ENCODE measurements at regions not wholly inside any gene's neighbourhood (a gene's known extent, or its start where the extent isn't known, plus 50 kb on each side); places are given as distances from the start of the nearest gene placed in this dataset.

DNA sequence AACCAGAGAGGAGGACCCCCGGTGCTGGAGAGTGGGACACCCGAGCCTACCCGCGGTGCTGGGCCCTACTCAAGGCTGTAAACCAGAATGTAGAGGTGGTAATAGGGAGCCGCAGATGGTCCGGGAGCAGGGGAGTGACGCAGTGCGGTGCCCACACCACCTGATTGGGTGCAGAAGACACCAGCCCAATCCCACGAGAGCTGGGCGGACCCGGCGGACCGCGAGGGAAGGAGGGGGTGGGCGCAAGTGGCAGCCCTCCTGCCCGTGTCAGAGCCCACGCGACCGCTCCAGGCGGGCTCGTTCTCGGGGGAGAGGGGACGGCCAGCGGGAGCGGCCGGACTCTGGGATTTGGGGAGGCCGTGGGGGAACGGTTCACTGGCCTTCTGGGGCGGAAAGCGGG lies 71.2 kb downstream of the C9orf50 start:
- Histone ChIP-seq H3K9me2 (no peaks in the 10 kb centered on the region), H3F3A (replicated peaks; ENCODE audit: insufficient read depth) (peaks cover 7% of the 10 kb centered on the region), H3K4me3 (ENCODE audit: low read depth in 2 of 2, low read length in 1 of 2) (peak overlapping the region in 1 of 2 experiments; percentile 42; a peak in 2 of 4 replicates), H4K20me1 (ENCODE audit: insufficient read depth) (no peaks in the 10 kb centered on the region), H3K9me3 (no peaks in the 10 kb centered on the region), H3K4me1 (ENCODE audit: control insufficient read depth in 1 of 2, insufficient read depth in 2 of 2, low read depth in 1 of 2, low read length in 1 of 2) (peaks cover 3 to 9% of the 10 kb centered on the region in 2 experiments; a peak in 1 of 4 replicates), H2AFZ (ENCODE audit: low read depth) (peak overlapping the region; percentile 92; the same call in 1 of the 2 replicates), H3K27me3 (ENCODE audit: insufficient read depth) (no peaks in the 10 kb centered on the region), H3K36me3 (replicated peaks in 1 of 2; ENCODE audit: control insufficient read depth in 1 of 2, insufficient read depth in 2 of 2, low read length in 1 of 2) (no peaks in the 10 kb centered on the region), H3K9ac (peak overlapping the region; percentile 71; the same call in 1 of the 2 replicates), H3K79me2 (ENCODE audit: insufficient read depth) (no peaks in the 10 kb centered on the region), H3K4me2 (peak overlapping the region; percentile 83), H3K27ac (ENCODE audit: low read depth in 2 of 2, low read length in 1 of 2) (peak overlapping the region in 1 of 2 experiments; percentile 74; a peak in 1 of 4 replicates)
- 64% methylated on average over 16 of the region's 30 CpGs for WGBS (ENCODE audit: low lambda C conversion rate)
- TF ChIP-seq, protein P1, sequence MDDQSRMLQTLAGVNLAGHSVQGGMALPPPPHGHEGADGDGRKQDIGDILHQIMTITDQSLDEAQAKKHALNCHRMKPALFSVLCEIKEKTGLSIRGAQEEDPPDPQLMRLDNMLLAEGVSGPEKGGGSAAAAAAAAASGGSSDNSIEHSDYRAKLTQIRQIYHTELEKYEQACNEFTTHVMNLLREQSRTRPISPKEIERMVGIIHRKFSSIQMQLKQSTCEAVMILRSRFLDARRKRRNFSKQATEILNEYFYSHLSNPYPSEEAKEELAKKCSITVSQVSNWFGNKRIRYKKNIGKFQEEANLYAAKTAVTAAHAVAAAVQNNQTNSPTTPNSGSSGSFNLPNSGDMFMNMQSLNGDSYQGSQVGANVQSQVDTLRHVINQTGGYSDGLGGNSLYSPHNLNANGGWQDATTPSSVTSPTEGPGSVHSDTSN (IDR thresholded peaks at IDR 0.05) = no peak
- TF ChIP-seq MXI1 (IDR thresholded peaks at IDR 0.05; ENCODE audit: low read depth, low read length) (peak; percentile 46), POLR2AphosphoS5 (IDR thresholded peaks at IDR 0.05; ENCODE audit: low read depth, low read length) (no peak)
- POLR2A ChIA-PET = interaction anchor here (1.1 kb wide), 3 partner anchors 17 to 53 kb away, joined by 3 to 6 read pairs (median 6); no protein-coding TSS in a partner anchor
- CTCF ChIA-PET = interaction anchor here (1.0 to 1.8 kb wide), 4 partner anchors 8 to 376 kb away, joined by 3 to 4 read pairs (median 3); no protein-coding TSS in a partner anchor
- peak; percentile 87 for DNase-seq

DNA sequence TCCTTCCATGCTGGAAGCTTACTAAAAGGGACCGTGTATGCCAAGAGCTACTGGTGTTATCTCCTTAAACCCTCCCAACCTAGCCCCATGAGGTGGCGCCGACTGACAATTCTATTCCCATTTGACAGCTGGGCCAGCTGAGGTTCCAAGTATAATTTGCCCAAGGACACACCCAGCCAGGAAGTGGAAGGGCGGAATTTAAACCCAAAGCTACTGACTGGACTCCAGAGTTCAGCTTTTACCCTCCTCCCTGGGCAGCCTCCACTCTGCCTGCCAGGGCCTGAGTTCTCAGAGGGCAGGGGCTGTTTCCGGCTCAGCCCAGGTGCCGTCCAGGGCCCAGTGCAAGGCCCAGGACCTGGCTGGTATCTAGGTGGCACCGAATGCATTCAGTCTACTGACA lies 71.8 kb downstream of the C9orf50 start:
- Histone ChIP-seq H2AFZ (ENCODE audit: low read depth) (no peak overlapping the region), H3K27me3 (ENCODE audit: insufficient read depth) (no peaks in the 10 kb centered on the region), H3K9me2 (no peaks in the 10 kb centered on the region), H3K4me1 (ENCODE audit: control insufficient read depth in 1 of 2, insufficient read depth in 2 of 2, low read depth in 1 of 2, low read length in 1 of 2) (peaks cover 3 to 9% of the 10 kb centered on the region in 2 experiments; a peak in 1 of 4 replicates), H3K9ac (no peak overlapping the region), H4K20me1 (ENCODE audit: insufficient read depth) (no peaks in the 10 kb centered on the region), H3K79me2 (ENCODE audit: insufficient read depth) (no peaks in the 10 kb centered on the region), H3F3A (replicated peaks; ENCODE audit: insufficient read depth) (peaks cover 7% of the 10 kb centered on the region), H3K9me3 (no peaks in the 10 kb centered on the region), H3K4me3 (ENCODE audit: low read depth in 2 of 2, low read length in 1 of 2) (no peak overlapping the region), H3K4me2 (no peak overlapping the region), H3K36me3 (replicated peaks in 1 of 2; ENCODE audit: control insufficient read depth in 1 of 2, insufficient read depth in 2 of 2, low read length in 1 of 2) (no peaks in the 10 kb centered on the region), H3K27ac (ENCODE audit: low read depth in 2 of 2, low read length in 1 of 2) (no peak overlapping the region)
- TF ChIP-seq EZH2phosphoT487 (IDR thresholded peaks at IDR 0.05; ENCODE audit: borderline replicate concordance, low read depth) = no peak
- no peak for TF ChIP-seq POLR2AphosphoS5 (IDR thresholded peaks at IDR 0.05; ENCODE audit: low read depth, low read length)
- TF ChIP-seq, protein P2, sequence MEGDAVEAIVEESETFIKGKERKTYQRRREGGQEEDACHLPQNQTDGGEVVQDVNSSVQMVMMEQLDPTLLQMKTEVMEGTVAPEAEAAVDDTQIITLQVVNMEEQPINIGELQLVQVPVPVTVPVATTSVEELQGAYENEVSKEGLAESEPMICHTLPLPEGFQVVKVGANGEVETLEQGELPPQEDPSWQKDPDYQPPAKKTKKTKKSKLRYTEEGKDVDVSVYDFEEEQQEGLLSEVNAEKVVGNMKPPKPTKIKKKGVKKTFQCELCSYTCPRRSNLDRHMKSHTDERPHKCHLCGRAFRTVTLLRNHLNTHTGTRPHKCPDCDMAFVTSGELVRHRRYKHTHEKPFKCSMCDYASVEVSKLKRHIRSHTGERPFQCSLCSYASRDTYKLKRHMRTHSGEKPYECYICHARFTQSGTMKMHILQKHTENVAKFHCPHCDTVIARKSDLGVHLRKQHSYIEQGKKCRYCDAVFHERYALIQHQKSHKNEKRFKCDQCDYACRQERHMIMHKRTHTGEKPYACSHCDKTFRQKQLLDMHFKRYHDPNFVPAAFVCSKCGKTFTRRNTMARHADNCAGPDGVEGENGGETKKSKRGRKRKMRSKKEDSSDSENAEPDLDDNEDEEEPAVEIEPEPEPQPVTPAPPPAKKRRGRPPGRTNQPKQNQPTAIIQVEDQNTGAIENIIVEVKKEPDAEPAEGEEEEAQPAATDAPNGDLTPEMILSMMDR (IDR thresholded peaks at IDR 0.05) = no peak
- TF ChIP-seq SIN3A (IDR thresholded peaks at IDR 0.05; ENCODE audit: borderline replicate concordance, low read depth, low read length) = no peak
- TF ChIP-seq, protein P3, sequence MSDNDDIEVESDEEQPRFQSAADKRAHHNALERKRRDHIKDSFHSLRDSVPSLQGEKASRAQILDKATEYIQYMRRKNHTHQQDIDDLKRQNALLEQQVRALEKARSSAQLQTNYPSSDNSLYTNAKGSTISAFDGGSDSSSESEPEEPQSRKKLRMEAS (IDR thresholded peaks at IDR 0.05; ENCODE audit: low read depth) = no peak
- no peak for TF ChIP-seq YY1 (IDR thresholded peaks at IDR 0.05; ENCODE audit: low read depth)
- TF ChIP-seq MXI1 (IDR thresholded peaks at IDR 0.05; ENCODE audit: low read depth, low read length) = no peak
- no peak for TF ChIP-seq FOXJ3 (CRISPR knock-in tag; IDR thresholded peaks at IDR 0.05)
- TF ChIP-seq FOXM1 (IDR thresholded peaks at IDR 0.05; ENCODE audit: low read depth) = no peak
- no peak for TF ChIP-seq FOSL2 (IDR thresholded peaks at IDR 0.05; ENCODE audit: borderline replicate concordance, low read depth)
- no peak for TF ChIP-seq NRF1 (IDR thresholded peaks at IDR 0.05; ENCODE audit: low read depth, low read length)
- no peak for TF ChIP-seq GATA2 (CRISPR knock-in tag; IDR thresholded peaks at IDR 0.05)
- no peak for TF ChIP-seq RFX5 (IDR thresholded peaks at IDR 0.05; ENCODE audit: low read length)
- TF ChIP-seq CHD2 (IDR thresholded peaks at IDR 0.05; ENCODE audit: low read length, partially characterized antibody) = no peak
- TF ChIP-seq, protein P4, sequence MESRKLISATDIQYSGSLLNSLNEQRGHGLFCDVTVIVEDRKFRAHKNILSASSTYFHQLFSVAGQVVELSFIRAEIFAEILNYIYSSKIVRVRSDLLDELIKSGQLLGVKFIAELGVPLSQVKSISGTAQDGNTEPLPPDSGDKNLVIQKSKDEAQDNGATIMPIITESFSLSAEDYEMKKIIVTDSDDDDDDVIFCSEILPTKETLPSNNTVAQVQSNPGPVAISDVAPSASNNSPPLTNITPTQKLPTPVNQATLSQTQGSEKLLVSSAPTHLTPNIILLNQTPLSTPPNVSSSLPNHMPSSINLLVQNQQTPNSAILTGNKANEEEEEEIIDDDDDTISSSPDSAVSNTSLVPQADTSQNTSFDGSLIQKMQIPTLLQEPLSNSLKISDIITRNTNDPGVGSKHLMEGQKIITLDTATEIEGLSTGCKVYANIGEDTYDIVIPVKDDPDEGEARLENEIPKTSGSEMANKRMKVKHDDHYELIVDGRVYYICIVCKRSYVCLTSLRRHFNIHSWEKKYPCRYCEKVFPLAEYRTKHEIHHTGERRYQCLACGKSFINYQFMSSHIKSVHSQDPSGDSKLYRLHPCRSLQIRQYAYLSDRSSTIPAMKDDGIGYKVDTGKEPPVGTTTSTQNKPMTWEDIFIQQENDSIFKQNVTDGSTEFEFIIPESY (IDR thresholded peaks at IDR 0.05; ENCODE audit: borderline replicate concordance, low read depth) = no peak
- no peak for TF ChIP-seq ELF1 (IDR thresholded peaks at IDR 0.05)
- no peak for TF ChIP-seq NFIC (IDR thresholded peaks at IDR 0.05; ENCODE audit: borderline replicate concordance)
- no peak for TF ChIP-seq RCOR1 (IDR thresholded peaks at IDR 0.05; ENCODE audit: low read length)
- ChIA-PET CTCF (interaction anchor here (1.0 to 1.4 kb wide), 3 partner anchors 8 to 375 kb away, joined by 3 read pairs; no protein-coding TSS in a partner anchor), POLR2A (interaction anchor here (1.8 kb wide), 1 partner anchor 371 kb away, joined by 6 read pairs; the partner anchor contains the start of gene IER5L)
- 88% methylated on average over 7 of the region's 7 CpGs for WGBS (ENCODE audit: low lambda C conversion rate)
- no peak for DNase-seq
